GM12872 (cell line): ENCODE measurements at regions not wholly inside any gene's neighbourhood (a gene's known extent, or its start where the extent isn't known, plus 50 kb on each side); places are given as distances from the start of the nearest gene placed in this dataset.

Experiments used
- TF ChIP-seq, protein P1 (sequence below): IDR thresholded peaks from 3 replicates; pipeline ENCODE4 v1.5.1; 2011; ENCODE audit warnings: low read depth, mild to moderate bottlenecking, low read length, moderate library complexity; ENCODE audit not compliant: insufficient read depth

- TF ChIP-seq, protein P1, sequence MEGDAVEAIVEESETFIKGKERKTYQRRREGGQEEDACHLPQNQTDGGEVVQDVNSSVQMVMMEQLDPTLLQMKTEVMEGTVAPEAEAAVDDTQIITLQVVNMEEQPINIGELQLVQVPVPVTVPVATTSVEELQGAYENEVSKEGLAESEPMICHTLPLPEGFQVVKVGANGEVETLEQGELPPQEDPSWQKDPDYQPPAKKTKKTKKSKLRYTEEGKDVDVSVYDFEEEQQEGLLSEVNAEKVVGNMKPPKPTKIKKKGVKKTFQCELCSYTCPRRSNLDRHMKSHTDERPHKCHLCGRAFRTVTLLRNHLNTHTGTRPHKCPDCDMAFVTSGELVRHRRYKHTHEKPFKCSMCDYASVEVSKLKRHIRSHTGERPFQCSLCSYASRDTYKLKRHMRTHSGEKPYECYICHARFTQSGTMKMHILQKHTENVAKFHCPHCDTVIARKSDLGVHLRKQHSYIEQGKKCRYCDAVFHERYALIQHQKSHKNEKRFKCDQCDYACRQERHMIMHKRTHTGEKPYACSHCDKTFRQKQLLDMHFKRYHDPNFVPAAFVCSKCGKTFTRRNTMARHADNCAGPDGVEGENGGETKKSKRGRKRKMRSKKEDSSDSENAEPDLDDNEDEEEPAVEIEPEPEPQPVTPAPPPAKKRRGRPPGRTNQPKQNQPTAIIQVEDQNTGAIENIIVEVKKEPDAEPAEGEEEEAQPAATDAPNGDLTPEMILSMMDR: no peak
These were observed 166.5 kb upstream of the JARID2 start for GRCh38 chr6:15079288-15079817.

GRCh38 chr6:15080895-15081294 lies 165.0 kb upstream of the JARID2 start:
- TF ChIP-seq, protein P1: no peak

- TF ChIP-seq, protein P1: no peak
These were observed 164.4 kb upstream of the JARID2 start for GRCh38 chr6:15081447-15081846.

DNA sequence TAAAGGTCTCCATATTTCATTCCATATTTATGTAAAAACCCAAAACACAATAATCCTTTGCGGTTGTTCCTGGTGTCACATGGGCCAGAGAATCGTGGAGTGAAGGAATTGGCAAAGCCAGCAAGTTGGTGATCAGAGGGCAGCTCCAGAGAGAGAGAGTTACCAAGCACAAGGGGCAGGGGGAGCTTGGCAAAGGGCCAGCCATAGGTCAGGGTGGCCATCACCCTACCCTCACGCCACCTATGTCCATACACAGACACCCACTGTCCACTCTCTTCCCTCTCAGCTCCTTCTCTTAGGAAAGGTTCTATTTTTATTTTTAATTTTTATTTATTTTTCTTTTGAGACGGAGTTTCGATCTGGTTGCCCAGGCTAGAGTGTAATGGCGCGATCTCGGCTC lies 163.2 kb upstream of the JARID2 start:
- TF ChIP-seq, protein P1: no peak

- TF ChIP-seq, protein P1: no peak
These were observed 159.3 kb upstream of the JARID2 start for GRCh38 chr6:15086348-15087158.

- TF ChIP-seq, protein P1: no peak
These were observed 158.7 kb upstream of the JARID2 start for GRCh38 chr6:15087186-15087589.

- TF ChIP-seq, protein P1: no peak
These were observed 156.8 kb upstream of the JARID2 start for GRCh38 chr6:15088904-15089568.
